Osteocyte (in vitro differentiated cells): ENCODE measurements at regions not wholly inside any gene's neighbourhood (a gene's known extent, or its start where the extent isn't known, plus 50 kb on each side); places are given as distances from the start of the nearest gene placed in this dataset.

Experiments used
- DNase-seq: peaks from one replicate; pipeline ENCODE4 v3.0.0; 2021; ENCODE audit warnings: mixed read lengths; ENCODE audit not compliant: unreplicated experiment; ENCODE audit errors: extremely low spot score
- H3K27ac Mint-ChIP-seq: one replicate; pipeline ENCODE4 v1.8.0; 2021; ENCODE audit warnings: mild to moderate bottlenecking, mixed read lengths; ENCODE audit not compliant: unreplicated experiment
- H3K27me3 Mint-ChIP-seq: one replicate; pipeline ENCODE4 v1.8.0; 2021; ENCODE audit warnings: mixed read lengths; ENCODE audit not compliant: unreplicated experiment
- H3K36me3 Mint-ChIP-seq: one replicate; pipeline ENCODE4 v1.8.0; 2021; ENCODE audit warnings: mixed read lengths; ENCODE audit not compliant: unreplicated experiment
- H3K4me1 Mint-ChIP-seq: one replicate; pipeline ENCODE4 v1.8.0; 2021; ENCODE audit warnings: mixed read lengths; ENCODE audit not compliant: unreplicated experiment
- H3K4me3 Mint-ChIP-seq: one replicate; pipeline ENCODE4 v1.8.0; 2021; ENCODE audit warnings: mild to moderate bottlenecking, moderate library complexity, mixed read lengths; ENCODE audit not compliant: unreplicated experiment
- H3K9me3 Mint-ChIP-seq: one replicate; pipeline ENCODE4 v1.8.0; 2021; ENCODE audit warnings: mixed read lengths; ENCODE audit not compliant: unreplicated experiment
- CTCF ChIP-seq: fragments of 200-600 bp; sonication (generic); IDR thresholded peaks from 2 replicates; pipeline ENCODE4 v1.5.0; 2021; ENCODE audit warnings: antibody characterized with exemption, mild to moderate bottlenecking, moderate library complexity

- H3K36me3 Mint-ChIP-seq, result no peaks in the 10 kb centered on the region
- H3K27ac Mint-ChIP-seq, result no peak overlapping the region
Measured at GRCh38 chr1:214917081-214917635, 165.4 kb upstream of the KCNK2 start.

GRCh38 chr1:214918745-214919144, 163.8 kb upstream of the KCNK2 start:
- Mint-ChIP-seq H3K36me3 (no peaks in the 10 kb centered on the region), H3K27ac (no peak overlapping the region), H3K27me3 (no peaks in the 10 kb centered on the region)

More at GRCh38 chr1:214917081-214917635, 165.4 kb upstream of the KCNK2 start:
- no peak overlapping the region for H3K4me3 Mint-ChIP-seq
- no peaks in the 10 kb centered on the region for H3K9me3 Mint-ChIP-seq
- DNase-seq, result no peak
- no peaks in the 10 kb centered on the region for H3K27me3 Mint-ChIP-seq
- no peaks in the 10 kb centered on the region for H3K4me1 Mint-ChIP-seq
- no peak for TF ChIP-seq CTCF

GRCh38 chr1:214920337-214920736, 162.2 kb upstream of the KCNK2 start:
- Mint-ChIP-seq H3K9me3 (no peaks in the 10 kb centered on the region), H3K4me3 (no peak overlapping the region), H3K27ac (no peak overlapping the region), H3K27me3 (no peaks in the 10 kb centered on the region), H3K36me3 (no peaks in the 10 kb centered on the region), H3K4me1 (no peaks in the 10 kb centered on the region)
- DNase-seq, result no peak
- TF ChIP-seq CTCF, result no peak

More at GRCh38 chr1:214918745-214919144, 163.8 kb upstream of the KCNK2 start:
- H3K4me1 Mint-ChIP-seq, result no peaks in the 10 kb centered on the region
- DNase-seq, result no peak
- H3K4me3 Mint-ChIP-seq, result no peak overlapping the region
- TF ChIP-seq CTCF, result no peak
- H3K9me3 Mint-ChIP-seq, result no peaks in the 10 kb centered on the region

- Mint-ChIP-seq H3K27ac (no peak overlapping the region), H3K9me3 (no peaks in the 10 kb centered on the region), H3K4me1 (no peaks in the 10 kb centered on the region), H3K36me3 (no peaks in the 10 kb centered on the region), H3K27me3 (no peaks in the 10 kb centered on the region), H3K4me3 (no peak overlapping the region)
- TF ChIP-seq CTCF, result no peak
- no peak for DNase-seq
Measured at GRCh38 chr1:214923278-214923915, 159.1 kb upstream of the KCNK2 start.

GRCh38 chr1:214927796-214928195, 154.7 kb upstream of the KCNK2 start:
- no peak overlapping the region for H3K27ac Mint-ChIP-seq
- no peaks in the 10 kb centered on the region for H3K36me3 Mint-ChIP-seq
- no peaks in the 10 kb centered on the region for H3K27me3 Mint-ChIP-seq
- H3K9me3 Mint-ChIP-seq, result no peaks in the 10 kb centered on the region
- no peaks in the 10 kb centered on the region for H3K4me1 Mint-ChIP-seq
- DNase-seq, result no peak
- no peak overlapping the region for H3K4me3 Mint-ChIP-seq
- no peak for TF ChIP-seq CTCF
